ENCODE measurements at regions not wholly inside any gene's neighbourhood (a gene's known extent, or its start where the extent isn't known, plus 50 kb on each side); places are given as distances from the start of the nearest gene placed in this dataset.
A peak's percentile ranks its signal among the peaks of the same experiment; 100 is the strongest.

DNA sequence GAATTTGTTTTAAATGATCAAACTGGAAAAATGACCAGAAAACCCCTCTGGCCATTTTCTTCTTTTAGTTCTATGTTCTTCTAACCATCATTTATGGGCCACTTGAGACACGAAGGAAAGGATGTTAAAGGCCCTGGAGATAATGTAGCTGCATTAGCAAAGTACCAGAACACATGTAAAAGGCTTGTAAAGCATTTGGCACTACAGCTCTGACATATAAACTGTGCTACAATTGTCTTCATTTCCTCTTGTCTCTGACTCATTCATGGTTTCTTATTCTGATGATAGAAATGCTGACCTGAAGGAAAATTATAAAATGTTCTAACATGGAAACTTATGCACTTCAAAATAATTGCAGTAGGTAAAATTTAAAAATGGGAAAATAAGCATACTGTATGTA lies 388.7 kb downstream of the FAT4 start:
- DNase-seq = peak; percentile 3

- no peak for DNase-seq
Observed at GRCh38 chr4:125704726-125705125, 390.0 kb downstream of the FAT4 start.

DNA sequence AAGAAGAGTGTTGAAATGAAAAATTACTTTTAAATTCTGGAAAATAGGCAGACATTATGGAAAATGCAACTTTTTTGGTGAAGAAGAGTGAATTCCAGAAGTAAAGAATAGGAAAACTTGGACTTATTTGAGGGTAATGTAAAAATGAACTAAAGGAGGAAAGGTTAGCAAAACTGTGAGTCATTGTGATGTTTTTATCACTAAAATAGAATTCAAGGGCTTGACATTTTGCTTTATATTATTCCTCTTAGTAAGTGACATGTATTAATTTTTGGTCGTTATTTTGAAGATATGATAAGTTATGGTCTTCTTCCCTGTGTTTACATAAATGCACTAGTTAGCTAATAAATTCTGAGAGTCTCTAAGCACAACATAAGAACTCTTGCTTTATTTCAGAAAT lies 390.9 kb downstream of the FAT4 start:
- no peak for DNase-seq

DNA sequence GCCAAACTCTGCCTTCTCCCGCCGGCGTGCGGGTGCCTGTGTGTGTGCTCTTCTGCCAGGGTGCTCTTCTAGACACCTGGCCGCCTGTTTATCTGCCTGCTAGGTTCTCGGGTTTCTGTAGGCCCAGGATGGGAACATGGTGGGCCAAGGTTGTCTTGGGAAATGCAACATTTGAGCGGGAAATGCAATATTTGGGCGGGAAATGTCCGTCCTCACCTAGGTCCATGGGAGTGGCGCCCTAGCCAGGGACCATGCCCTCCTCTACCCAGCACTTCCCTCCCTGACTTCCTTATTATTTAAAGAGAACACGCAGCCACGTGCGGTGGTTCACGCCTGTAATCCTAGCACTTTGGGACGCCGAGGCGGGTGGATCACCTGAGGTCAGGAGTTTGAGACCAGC lies 392.6 kb downstream of the FAT4 start:
- DNase-seq = no peak

GRCh38 chr4:125710766-125711165 lies 396.0 kb downstream of the FAT4 start:
- DNase-seq = peak; percentile 14

DNA sequence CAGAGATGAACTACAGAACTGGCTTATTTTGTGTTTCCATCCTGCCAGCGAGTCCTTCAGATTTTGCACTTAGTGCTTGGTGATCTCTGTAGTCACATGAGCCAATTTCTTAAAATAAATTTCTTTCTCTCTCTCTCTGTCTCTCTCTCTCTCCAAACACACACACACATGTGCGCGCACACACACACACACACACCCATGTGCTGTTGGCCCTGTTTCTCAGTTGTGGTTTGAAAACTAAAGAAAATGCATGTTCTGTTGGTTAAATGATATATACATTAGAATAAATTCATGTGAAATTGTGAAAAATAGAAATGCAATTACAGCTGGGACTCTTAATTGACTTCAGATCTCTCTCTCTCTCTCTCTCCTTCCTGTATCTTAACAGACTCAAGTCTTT lies 399.3 kb downstream of the FAT4 start:
- DNase-seq = no peak

GRCh38 chr4:125714845-125715244 lies 400.1 kb downstream of the FAT4 start:
- DNase-seq = no peak

GRCh38 chr4:125719987-125720386 lies 405.2 kb downstream of the FAT4 start:
- no peak for DNase-seq

GRCh38 chr4:125722009-125722408 lies 407.3 kb downstream of the FAT4 start:
- no peak for DNase-seq

DNA sequence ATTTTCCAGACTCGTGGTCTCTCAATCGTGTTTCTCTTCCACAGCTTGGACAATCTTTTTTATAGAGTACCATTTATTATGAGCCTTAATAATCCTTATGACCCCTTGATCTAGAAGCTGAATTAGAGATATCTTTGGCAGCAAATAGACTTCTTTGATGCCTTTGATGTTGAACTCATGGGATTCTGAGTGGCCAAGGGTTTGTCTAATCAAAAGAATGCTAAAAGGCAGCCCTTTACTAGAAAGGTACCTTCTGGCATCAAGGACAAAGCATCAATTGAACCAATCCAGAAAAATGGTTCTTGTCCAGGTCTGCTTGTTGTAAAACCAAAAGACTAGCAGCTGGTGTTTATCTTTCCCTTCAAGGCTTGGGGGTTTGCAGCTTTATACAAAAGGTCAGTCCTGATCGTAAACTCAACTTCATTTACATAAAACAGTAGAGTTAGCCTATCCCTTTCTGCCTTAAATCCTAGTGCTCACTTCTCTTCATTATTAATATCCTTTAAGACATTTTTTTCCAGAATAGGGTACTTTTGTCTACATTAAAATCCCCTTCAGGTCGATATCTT lies 411.3 kb downstream of the FAT4 start:
- peak; percentile 68 for DNase-seq

- DNase-seq = no peak
Observed at GRCh38 chr4:125727931-125728330, 413.2 kb downstream of the FAT4 start.

DNA sequence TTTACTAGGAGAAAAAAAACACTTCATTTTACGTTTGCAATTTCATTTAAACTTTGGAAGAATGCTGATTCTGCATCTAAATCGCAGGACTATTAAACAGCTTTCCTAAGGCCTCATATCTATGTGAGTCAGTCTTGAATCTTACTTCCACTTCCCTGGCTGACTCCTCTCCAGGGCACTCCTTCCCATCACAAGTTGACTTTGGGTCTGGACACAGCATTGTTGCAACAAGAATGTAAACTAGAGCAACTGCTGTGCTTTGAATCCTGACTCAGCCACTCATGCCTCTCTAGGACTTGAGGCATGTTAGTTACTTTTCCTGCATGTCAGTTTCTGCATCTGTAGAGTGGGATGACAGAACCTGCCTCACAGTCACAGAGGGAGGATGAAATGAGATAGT lies 413.8 kb downstream of the FAT4 start:
- peak; percentile 4 for DNase-seq

- DNase-seq = no peak
Observed at GRCh38 chr4:125729171-125729570, 414.4 kb downstream of the FAT4 start.

- DNase-seq = no peak
Observed at GRCh38 chr4:125732632-125733031, 417.9 kb downstream of the FAT4 start.

GRCh38 chr4:125734504-125734903 lies 419.7 kb downstream of the FAT4 start:
- DNase-seq = no peak

GRCh38 chr4:125735102-125735501 lies 420.3 kb downstream of the FAT4 start:
- no peak for DNase-seq

GRCh38 chr4:125736057-125736456 lies 421.3 kb downstream of the FAT4 start:
- peak; percentile 50 for DNase-seq

- no peak for DNase-seq
Observed at GRCh38 chr4:125739760-125740159, 425.0 kb downstream of the FAT4 start.

DNA sequence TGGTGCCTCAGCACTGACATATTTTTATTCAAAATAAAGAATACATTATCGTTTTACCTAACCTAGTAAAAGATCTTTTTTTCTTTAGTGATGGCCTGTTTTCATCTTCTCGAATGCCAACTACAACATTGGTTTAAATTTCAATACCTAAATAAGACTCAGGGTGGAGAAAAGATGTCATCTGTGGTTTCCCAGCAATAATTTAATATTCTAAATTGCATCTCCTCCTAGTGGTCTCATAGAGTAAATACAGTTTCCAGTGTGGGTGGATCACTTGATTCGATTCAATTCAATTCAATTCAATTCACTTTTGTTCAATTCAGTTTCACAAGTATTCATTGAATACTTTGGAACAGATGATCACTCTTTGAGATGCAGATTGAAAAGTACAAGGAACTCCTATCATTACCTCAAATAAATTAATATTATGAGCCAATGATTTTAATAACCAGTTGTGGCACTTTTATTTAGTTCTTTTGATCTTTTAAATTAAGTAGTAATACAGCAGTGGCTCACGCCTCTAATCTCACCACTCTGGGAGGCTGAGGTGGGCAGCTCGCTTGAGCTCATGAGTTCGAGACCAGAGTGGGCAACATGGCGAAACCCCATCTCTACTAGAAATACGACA lies 427.2 kb downstream of the FAT4 start:
- DNase-seq = peak; percentile 49

GRCh38 chr4:125744891-125745364 lies 430.2 kb downstream of the FAT4 start:
- no peak for DNase-seq

GRCh38 chr4:125749354-125749753 lies 434.6 kb downstream of the FAT4 start:
- no peak for DNase-seq

- DNase-seq = no peak
Observed at GRCh38 chr4:125750399-125750798, 435.6 kb downstream of the FAT4 start.

DNA sequence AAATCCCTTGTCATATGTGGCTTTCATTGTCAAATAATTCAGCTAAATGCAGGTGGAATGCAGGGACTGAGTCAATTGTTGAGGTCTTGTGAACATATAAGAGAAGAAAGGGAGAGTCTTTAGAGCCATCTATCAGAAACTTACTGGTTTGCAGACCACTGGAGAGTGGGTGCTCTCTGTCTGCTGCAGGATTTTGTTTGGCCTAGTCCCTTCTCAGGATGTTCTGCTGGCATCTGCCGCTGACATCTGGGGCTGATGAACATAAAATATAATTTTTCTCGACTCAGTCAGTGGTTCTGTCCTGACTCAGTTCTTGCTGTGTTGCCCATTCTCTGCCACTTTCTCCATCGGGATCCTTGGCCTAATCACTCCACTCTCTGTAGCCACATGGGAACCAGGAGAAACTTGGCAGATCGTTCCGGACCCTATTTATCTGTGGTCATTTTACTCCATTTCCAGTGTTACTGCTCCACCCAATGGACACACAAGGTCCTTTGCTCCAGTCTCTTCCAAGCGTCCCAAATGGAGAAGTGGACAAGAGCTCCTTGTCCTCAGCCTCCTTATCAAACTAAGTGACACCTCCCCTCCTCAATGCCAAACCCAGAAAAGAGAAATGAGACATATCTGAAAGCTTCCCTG lies 436.2 kb downstream of the FAT4 start:
- DNase-seq = peak; percentile 51

GRCh38 chr4:125758438-125758837 lies 443.7 kb downstream of the FAT4 start:
- no peak for DNase-seq
